Activated naive CD8-positive, alpha-beta T cell treated with anti-CD3 and anti-CD28 coated beads, Interleukin-2, amount 10 ng/mL, durations not matched to agents 7 days and 5 days (primary cell): ENCODE measurements at regions not wholly inside any gene's neighbourhood (a gene's known extent, or its start where the extent isn't known, plus 50 kb on each side); places are given as distances from the start of the nearest gene placed in this dataset.

ENCODE experiments used
- ATAC-seq: fragments of 150-1000 bp; cut with Tn5 transposase; one replicate; pipeline ENCODE4 v1.10.0; 2021; ENCODE audit warnings: low read depth, moderate library complexity
- POLR2A ChIA-PET: fragments of 350-600 bp; sonication (Branson Sonifier 250); formaldehyde crosslinking; loops from one replicate; lab custom pipeline; 2021; ENCODE audit warnings: antibody characterized with exemption; lab: Charles Lee
- DNase-seq: peaks from one replicate; pipeline ENCODE4 v3.0.0; 2021
- H3K27ac Mint-ChIP-seq: one replicate; pipeline ENCODE4 v1.8.0; 2022; ENCODE audit warnings: mild to moderate bottlenecking, mixed read lengths
- H3K27me3 Mint-ChIP-seq: one replicate; pipeline ENCODE4 v1.8.0; 2022; ENCODE audit warnings: mild to moderate bottlenecking, moderate library complexity, mixed read lengths
- H3K36me3 Mint-ChIP-seq: one replicate; pipeline ENCODE4 v1.8.0; 2021; ENCODE audit warnings: mild to moderate bottlenecking, mixed read lengths
- H3K4me1 Mint-ChIP-seq: one replicate; pipeline ENCODE4 v1.8.0; 2021; ENCODE audit warnings: mixed read lengths
- H3K4me3 Mint-ChIP-seq: one replicate; pipeline ENCODE4 v1.8.0; 2022; ENCODE audit warnings: mild to moderate bottlenecking, moderate library complexity, mixed read lengths
- H3K9me3 Mint-ChIP-seq: one replicate; pipeline ENCODE4 v1.8.0; 2021; ENCODE audit warnings: mixed read lengths

- H3K9me3 Mint-ChIP-seq, result no peaks in the 10 kb centered on the region
- peaks cover 1% of the 10 kb centered on the region for H3K4me1 Mint-ChIP-seq
- DNase-seq, result no peak
- no peaks in the 10 kb centered on the region for H3K36me3 Mint-ChIP-seq
- H3K27me3 Mint-ChIP-seq, result peaks cover 2% of the 10 kb centered on the region
- POLR2A ChIA-PET, result no interaction called here
- no peak overlapping the region for H3K4me3 Mint-ChIP-seq
- H3K27ac Mint-ChIP-seq, result no peak overlapping the region
- no peak for ATAC-seq
Measured at GRCh38 chr5:148941810-148942209, 115.4 kb downstream of the ADRB2 start.

GRCh38 chr5:148949841-148950470 is 112.9 kb downstream of the SH3TC2 start:
- POLR2A ChIA-PET, result no interaction called here
- no peaks in the 10 kb centered on the region for H3K4me1 Mint-ChIP-seq
- H3K27ac Mint-ChIP-seq, result no peak overlapping the region
- ATAC-seq (no peak), DNase-seq (no peak)
- H3K4me3 Mint-ChIP-seq, result no peak overlapping the region
- peaks cover 3% of the 10 kb centered on the region for H3K27me3 Mint-ChIP-seq
- H3K9me3 Mint-ChIP-seq, result no peaks in the 10 kb centered on the region
- H3K36me3 Mint-ChIP-seq, result no peaks in the 10 kb centered on the region

GRCh38 chr5:148950471-148950863 is 112.4 kb downstream of the SH3TC2 start:
- no peak for ATAC-seq
- Mint-ChIP-seq H3K27me3 (peaks cover 3% of the 10 kb centered on the region), H3K4me1 (no peaks in the 10 kb centered on the region), H3K4me3 (no peak overlapping the region), H3K27ac (no peak overlapping the region), H3K36me3 (no peaks in the 10 kb centered on the region), H3K9me3 (no peaks in the 10 kb centered on the region)
- DNase-seq, result no peak
- POLR2A ChIA-PET, result no interaction called here

- DNase-seq, result no peak
- no peak overlapping the region for H3K27ac Mint-ChIP-seq
- H3K9me3 Mint-ChIP-seq, result no peaks in the 10 kb centered on the region
- no peaks in the 10 kb centered on the region for H3K36me3 Mint-ChIP-seq
- POLR2A ChIA-PET, result no interaction called here
- ATAC-seq, result no peak
- no peaks in the 10 kb centered on the region for H3K4me1 Mint-ChIP-seq
- no peak overlapping the region for H3K4me3 Mint-ChIP-seq
- H3K27me3 Mint-ChIP-seq, result peaks cover 3% of the 10 kb centered on the region
Measured at GRCh38 chr5:148950892-148951291, 112.0 kb downstream of the SH3TC2 start.

- no peaks in the 10 kb centered on the region for H3K4me1 Mint-ChIP-seq
- H3K27ac Mint-ChIP-seq, result no peak overlapping the region
- H3K27me3 Mint-ChIP-seq, result peaks cover 7% of the 10 kb centered on the region
- no peaks in the 10 kb centered on the region for H3K36me3 Mint-ChIP-seq
- ATAC-seq, result no peak
- DNase-seq, result no peak
- H3K9me3 Mint-ChIP-seq, result no peaks in the 10 kb centered on the region
- POLR2A ChIA-PET, result no interaction called here
- H3K4me3 Mint-ChIP-seq, result no peak overlapping the region
Measured at GRCh38 chr5:148951612-148952011, 111.2 kb downstream of the SH3TC2 start.

- Mint-ChIP-seq H3K4me1 (no peaks in the 10 kb centered on the region), H3K36me3 (no peaks in the 10 kb centered on the region), H3K9me3 (no peaks in the 10 kb centered on the region), H3K27me3 (peaks cover 7% of the 10 kb centered on the region), H3K27ac (no peak overlapping the region), H3K4me3 (no peak overlapping the region)
- POLR2A ChIA-PET, result no interaction called here
- DNase-seq, result no peak
- no peak for ATAC-seq
Measured at GRCh38 chr5:148952097-148952867, 110.6 kb downstream of the SH3TC2 start.

GRCh38 chr5:148953711-148954110 is 109.2 kb downstream of the SH3TC2 start:
- POLR2A ChIA-PET, result no interaction called here
- H3K36me3 Mint-ChIP-seq, result no peaks in the 10 kb centered on the region
- ATAC-seq (no peak), DNase-seq (no peak)
- no peak overlapping the region for H3K27ac Mint-ChIP-seq
- H3K27me3 Mint-ChIP-seq, result peaks cover 8% of the 10 kb centered on the region
- H3K4me1 Mint-ChIP-seq, result no peaks in the 10 kb centered on the region
- no peak overlapping the region for H3K4me3 Mint-ChIP-seq
- no peaks in the 10 kb centered on the region for H3K9me3 Mint-ChIP-seq
